ENCODE measurements at regions not wholly inside any gene's neighbourhood (a gene's known extent, or its start where the extent isn't known, plus 50 kb on each side); places are given as distances from the start of the nearest gene placed in this dataset.
A peak's percentile ranks its signal among the peaks of the same experiment; 100 is the strongest.

DNA sequence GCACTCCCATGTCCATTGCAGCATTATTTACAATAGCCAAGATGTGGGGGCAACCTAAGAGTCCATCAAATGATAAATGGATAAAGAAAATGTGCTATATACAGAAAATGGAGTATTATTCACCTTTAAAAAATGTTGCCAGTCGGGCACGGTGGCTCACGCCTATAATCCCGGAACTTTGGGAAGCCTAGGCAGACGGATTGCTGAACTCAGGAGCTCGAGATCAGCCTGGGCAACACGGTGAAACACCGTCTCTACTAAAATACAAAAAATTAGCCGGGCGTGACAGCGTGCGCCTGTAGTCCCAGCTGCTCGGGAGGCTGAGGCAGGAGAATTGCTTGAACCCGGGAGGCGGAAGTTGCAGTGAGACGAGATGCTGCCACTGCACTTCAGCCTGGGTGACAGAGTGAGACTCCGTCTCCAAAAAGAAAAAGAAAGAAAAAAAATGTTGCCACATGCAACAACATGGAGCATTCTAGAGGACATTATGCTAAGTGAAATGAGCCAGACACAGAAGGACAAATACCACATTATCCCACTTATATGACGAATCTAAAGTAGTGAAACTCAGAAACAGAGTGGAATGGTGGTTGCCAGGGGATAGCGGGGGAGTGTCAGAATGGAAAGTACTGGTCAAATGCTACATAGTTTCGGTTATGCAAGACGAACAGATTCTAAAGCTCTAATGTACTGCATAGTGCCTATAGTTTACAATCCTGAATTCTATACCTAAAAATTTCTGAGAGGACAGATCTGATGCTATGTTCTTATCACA, 1385.6 kb upstream of the TMEFF2 start:
- TF ChIP-seq CTCF (conservative IDR thresholded peaks at IDR 0.05; ENCODE audit: low read depth, low read length) = no peak
- H3K4me3 ChIP-seq (ENCODE audit: low read depth, low read length) = no peak overlapping the region
- DNase-seq (ENCODE audit: low read depth) = no peak

- no peak overlapping the region for H3K4me3 ChIP-seq (ENCODE audit: low read depth, low read length)
- DNase-seq (ENCODE audit: low read depth) = no peak
- no peak for TF ChIP-seq CTCF (conservative IDR thresholded peaks at IDR 0.05; ENCODE audit: low read depth, low read length)
These were observed 1372.2 kb upstream of the TMEFF2 start for GRCh38 chr2:193566886-193567285.

DNA sequence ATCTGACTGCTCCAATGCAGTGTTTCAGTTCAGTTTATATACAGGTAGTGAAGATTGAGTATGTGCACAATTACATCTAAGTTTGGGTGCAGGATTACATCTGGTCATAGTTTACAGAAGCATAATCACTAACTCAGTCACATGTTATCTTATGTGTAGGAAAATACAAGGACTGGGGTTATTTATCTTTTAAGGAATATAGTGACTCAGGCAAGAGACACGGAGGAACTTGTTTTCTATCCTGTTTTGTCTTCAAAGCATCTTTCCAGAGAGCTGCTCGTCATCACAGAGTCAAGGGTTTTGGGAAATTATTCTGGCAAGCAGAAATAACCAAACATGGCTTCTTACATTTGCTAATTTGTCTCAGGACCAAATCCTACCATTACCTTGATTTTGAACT, 1371.5 kb upstream of the TMEFF2 start:
- H3K4me3 ChIP-seq (ENCODE audit: low read depth, low read length) = no peak overlapping the region
- peak; percentile 9 for DNase-seq (ENCODE audit: low read depth)
- TF ChIP-seq CTCF (conservative IDR thresholded peaks at IDR 0.05; ENCODE audit: low read depth, low read length) = no peak

- no peak for TF ChIP-seq CTCF (conservative IDR thresholded peaks at IDR 0.05; ENCODE audit: low read depth, low read length)
- DNase-seq (ENCODE audit: low read depth) = no peak
- no peak overlapping the region for H3K4me3 ChIP-seq (ENCODE audit: low read depth, low read length)
These were observed 1367.3 kb upstream of the TMEFF2 start for GRCh38 chr2:193562031-193562430.

DNA sequence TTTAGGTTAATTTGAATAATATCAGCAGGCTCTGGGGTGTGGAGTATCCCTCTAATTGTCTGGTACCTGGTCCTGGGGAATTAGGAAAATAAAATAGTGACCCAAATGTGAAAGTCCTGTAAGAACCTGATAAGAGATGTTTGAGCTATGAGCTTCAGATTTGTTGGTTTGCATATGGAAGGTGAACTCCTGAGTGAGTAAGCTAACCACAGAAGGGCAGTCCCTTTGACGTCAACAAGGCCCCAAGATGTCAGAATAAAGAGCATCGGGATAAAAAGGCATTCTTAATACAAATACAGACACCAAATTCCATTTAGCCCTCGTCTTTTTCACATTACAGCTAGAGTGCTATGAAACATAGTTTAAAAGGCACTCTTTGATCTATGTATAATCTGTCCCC, 1366.3 kb upstream of the TMEFF2 start:
- no peak overlapping the region for H3K4me3 ChIP-seq (ENCODE audit: low read depth, low read length)
- TF ChIP-seq CTCF (conservative IDR thresholded peaks at IDR 0.05; ENCODE audit: low read depth, low read length) = no peak
- DNase-seq (ENCODE audit: low read depth) = peak; percentile 49

GRCh38 chr2:193556766-193557470, 1362.2 kb upstream of the TMEFF2 start:
- peak; percentile 21 for DNase-seq (ENCODE audit: low read depth)
- TF ChIP-seq CTCF (conservative IDR thresholded peaks at IDR 0.05; ENCODE audit: low read depth, low read length) = no peak
- no peak overlapping the region for H3K4me3 ChIP-seq (ENCODE audit: low read depth, low read length)

Data from choroid plexus epithelial cell (primary cell).